ENCODE measurements at regions not wholly inside any gene's neighbourhood (a gene's known extent, or its start where the extent isn't known, plus 50 kb on each side); places are given as distances from the start of the nearest gene placed in this dataset.

GRCh38 chr2:234821946-234822475, 129.8 kb upstream of the SH3BP4 start:
- Histone ChIP-seq H3K4me3 (ENCODE audit: low read length in 2 of 2) (no peak overlapping the region), H3K9ac (ENCODE audit: low read length in 2 of 2) (no peak overlapping the region), H3K27me3 (ENCODE audit: control insufficient read depth in 1 of 2, insufficient read depth in 2 of 2, low read length in 2 of 2) (no peaks in the 10 kb centered on the region), H3K36me3 (ENCODE audit: control insufficient read depth in 2 of 2, insufficient read depth in 2 of 2, low read length in 2 of 2) (no peaks in the 10 kb centered on the region), H3K27ac (ENCODE audit: low read length) (no peak overlapping the region), H3K9me3 (ENCODE audit: control insufficient read depth in 2 of 2, low read length in 2 of 2) (no peaks in the 10 kb centered on the region), H3K4me1 (ENCODE audit: control insufficient read depth, insufficient read depth, low read length) (no peaks in the 10 kb centered on the region)

- H3K9ac ChIP-seq (ENCODE audit: low read length in 2 of 2): no peak overlapping the region
- H3K9me3 ChIP-seq (ENCODE audit: control insufficient read depth in 2 of 2, low read length in 2 of 2): no peaks in the 10 kb centered on the region
- no peaks in the 10 kb centered on the region for H3K4me1 ChIP-seq (ENCODE audit: control insufficient read depth, insufficient read depth, low read length)
- H3K27ac ChIP-seq (ENCODE audit: low read length): no peak overlapping the region
- H3K27me3 ChIP-seq (ENCODE audit: control insufficient read depth in 1 of 2, insufficient read depth in 2 of 2, low read length in 2 of 2): no peaks in the 10 kb centered on the region
- H3K36me3 ChIP-seq (ENCODE audit: control insufficient read depth in 2 of 2, insufficient read depth in 2 of 2, low read length in 2 of 2): no peaks in the 10 kb centered on the region
- no peak overlapping the region for H3K4me3 ChIP-seq (ENCODE audit: low read length in 2 of 2)
Observed at GRCh38 chr2:234818937-234819336, 132.9 kb upstream of the SH3BP4 start.

GRCh38 chr2:234816491-234816890, 135.3 kb upstream of the SH3BP4 start:
- Histone ChIP-seq H3K4me3 (ENCODE audit: low read length in 2 of 2) (no peak overlapping the region), H3K27ac (ENCODE audit: low read length) (no peak overlapping the region), H3K4me1 (ENCODE audit: control insufficient read depth, insufficient read depth, low read length) (no peaks in the 10 kb centered on the region), H3K9me3 (ENCODE audit: control insufficient read depth in 2 of 2, low read length in 2 of 2) (no peaks in the 10 kb centered on the region), H3K36me3 (ENCODE audit: control insufficient read depth in 2 of 2, insufficient read depth in 2 of 2, low read length in 2 of 2) (no peaks in the 10 kb centered on the region), H3K9ac (ENCODE audit: low read length in 2 of 2) (no peak overlapping the region), H3K27me3 (ENCODE audit: control insufficient read depth in 1 of 2, insufficient read depth in 2 of 2, low read length in 2 of 2) (no peaks in the 10 kb centered on the region)

GRCh38 chr2:234816056-234816455, 135.8 kb upstream of the SH3BP4 start:
- no peaks in the 10 kb centered on the region for H3K9me3 ChIP-seq (ENCODE audit: control insufficient read depth in 2 of 2, low read length in 2 of 2)
- no peaks in the 10 kb centered on the region for H3K36me3 ChIP-seq (ENCODE audit: control insufficient read depth in 2 of 2, insufficient read depth in 2 of 2, low read length in 2 of 2)
- H3K9ac ChIP-seq (ENCODE audit: low read length in 2 of 2): no peak overlapping the region
- H3K27me3 ChIP-seq (ENCODE audit: control insufficient read depth in 1 of 2, insufficient read depth in 2 of 2, low read length in 2 of 2): no peaks in the 10 kb centered on the region
- no peak overlapping the region for H3K27ac ChIP-seq (ENCODE audit: low read length)
- no peak overlapping the region for H3K4me3 ChIP-seq (ENCODE audit: low read length in 2 of 2)
- H3K4me1 ChIP-seq (ENCODE audit: control insufficient read depth, insufficient read depth, low read length): no peaks in the 10 kb centered on the region

GRCh38 chr2:234814374-234814773, 137.4 kb upstream of the SH3BP4 start:
- no peaks in the 10 kb centered on the region for H3K36me3 ChIP-seq (ENCODE audit: control insufficient read depth in 2 of 2, insufficient read depth in 2 of 2, low read length in 2 of 2)
- H3K4me1 ChIP-seq (ENCODE audit: control insufficient read depth, insufficient read depth, low read length): no peaks in the 10 kb centered on the region
- H3K4me3 ChIP-seq (ENCODE audit: low read length in 2 of 2): no peak overlapping the region
- no peaks in the 10 kb centered on the region for H3K27me3 ChIP-seq (ENCODE audit: control insufficient read depth in 1 of 2, insufficient read depth in 2 of 2, low read length in 2 of 2)
- no peak overlapping the region for H3K27ac ChIP-seq (ENCODE audit: low read length)
- H3K9ac ChIP-seq (ENCODE audit: low read length in 2 of 2): no peak overlapping the region
- no peaks in the 10 kb centered on the region for H3K9me3 ChIP-seq (ENCODE audit: control insufficient read depth in 2 of 2, low read length in 2 of 2)

GRCh38 chr2:234812851-234813250, 139.0 kb upstream of the SH3BP4 start:
- H3K4me1 ChIP-seq (ENCODE audit: control insufficient read depth, insufficient read depth, low read length): no peaks in the 10 kb centered on the region
- no peak overlapping the region for H3K9ac ChIP-seq (ENCODE audit: low read length in 2 of 2)
- H3K27ac ChIP-seq (ENCODE audit: low read length): no peak overlapping the region

GRCh38 chr2:234808907-234809306, 142.9 kb upstream of the SH3BP4 start:
- no peaks in the 10 kb centered on the region for H3K27me3 ChIP-seq (ENCODE audit: control insufficient read depth in 1 of 2, insufficient read depth in 2 of 2, low read length in 2 of 2)
- no peaks in the 10 kb centered on the region for H3K4me1 ChIP-seq (ENCODE audit: control insufficient read depth, insufficient read depth, low read length)
- H3K9ac ChIP-seq (ENCODE audit: low read length in 2 of 2): no peak overlapping the region
- no peak overlapping the region for H3K27ac ChIP-seq (ENCODE audit: low read length)
- H3K4me3 ChIP-seq (ENCODE audit: low read length in 2 of 2): no peak overlapping the region
- no peaks in the 10 kb centered on the region for H3K36me3 ChIP-seq (ENCODE audit: control insufficient read depth in 2 of 2, insufficient read depth in 2 of 2, low read length in 2 of 2)
- H3K9me3 ChIP-seq (ENCODE audit: control insufficient read depth in 2 of 2, low read length in 2 of 2): no peaks in the 10 kb centered on the region

More at GRCh38 chr2:234812851-234813250, 139.0 kb upstream of the SH3BP4 start:
- Histone ChIP-seq H3K9me3 (ENCODE audit: control insufficient read depth in 2 of 2, low read length in 2 of 2) (no peaks in the 10 kb centered on the region), H3K4me3 (ENCODE audit: low read length in 2 of 2) (no peak overlapping the region), H3K27me3 (ENCODE audit: control insufficient read depth in 1 of 2, insufficient read depth in 2 of 2, low read length in 2 of 2) (no peaks in the 10 kb centered on the region), H3K36me3 (ENCODE audit: control insufficient read depth in 2 of 2, insufficient read depth in 2 of 2, low read length in 2 of 2) (no peaks in the 10 kb centered on the region)

- Histone ChIP-seq H3K36me3 (ENCODE audit: control insufficient read depth in 2 of 2, insufficient read depth in 2 of 2, low read length in 2 of 2) (no peaks in the 10 kb centered on the region), H3K9me3 (ENCODE audit: control insufficient read depth in 2 of 2, low read length in 2 of 2) (peaks cover 0 to 2% of the 10 kb centered on the region in 2 donors), H3K27ac (ENCODE audit: low read length) (no peak overlapping the region), H3K9ac (ENCODE audit: low read length in 2 of 2) (no peak overlapping the region), H3K4me1 (ENCODE audit: control insufficient read depth, insufficient read depth, low read length) (no peaks in the 10 kb centered on the region), H3K4me3 (ENCODE audit: low read length in 2 of 2) (no peak overlapping the region), H3K27me3 (ENCODE audit: control insufficient read depth in 1 of 2, insufficient read depth in 2 of 2, low read length in 2 of 2) (no peaks in the 10 kb centered on the region)
Observed at GRCh38 chr2:234806818-234807217, 145.0 kb upstream of the SH3BP4 start.

- Histone ChIP-seq H3K27me3 (ENCODE audit: control insufficient read depth in 1 of 2, insufficient read depth in 2 of 2, low read length in 2 of 2) (no peaks in the 10 kb centered on the region), H3K4me3 (ENCODE audit: low read length in 2 of 2) (no peak overlapping the region), H3K9ac (ENCODE audit: low read length in 2 of 2) (no peak overlapping the region), H3K27ac (ENCODE audit: low read length) (no peak overlapping the region), H3K4me1 (ENCODE audit: control insufficient read depth, insufficient read depth, low read length) (no peaks in the 10 kb centered on the region), H3K36me3 (ENCODE audit: control insufficient read depth in 2 of 2, insufficient read depth in 2 of 2, low read length in 2 of 2) (no peaks in the 10 kb centered on the region), H3K9me3 (ENCODE audit: control insufficient read depth in 2 of 2, low read length in 2 of 2) (peaks cover 0 to 2% of the 10 kb centered on the region in 2 donors)
Observed at GRCh38 chr2:234805836-234806235, 146.0 kb upstream of the SH3BP4 start.

GRCh38 chr2:234804704-234805103, 147.1 kb upstream of the SH3BP4 start:
- no peaks in the 10 kb centered on the region for H3K36me3 ChIP-seq (ENCODE audit: control insufficient read depth in 2 of 2, insufficient read depth in 2 of 2, low read length in 2 of 2)

GRCh38 chr2:234802845-234803171, 149.0 kb upstream of the SH3BP4 start:
- Histone ChIP-seq H3K9ac (ENCODE audit: low read length in 2 of 2) (no peak overlapping the region), H3K9me3 (ENCODE audit: control insufficient read depth in 2 of 2, low read length in 2 of 2) (peaks cover 0 to 2% of the 10 kb centered on the region in 2 donors), H3K4me1 (ENCODE audit: control insufficient read depth, insufficient read depth, low read length) (no peaks in the 10 kb centered on the region), H3K27ac (ENCODE audit: low read length) (no peak overlapping the region), H3K4me3 (ENCODE audit: low read length in 2 of 2) (no peak overlapping the region), H3K36me3 (ENCODE audit: control insufficient read depth in 2 of 2, insufficient read depth in 2 of 2, low read length in 2 of 2) (no peaks in the 10 kb centered on the region), H3K27me3 (ENCODE audit: control insufficient read depth in 1 of 2, insufficient read depth in 2 of 2, low read length in 2 of 2) (peaks cover 0 to 3% of the 10 kb centered on the region in 2 donors)

More at GRCh38 chr2:234804704-234805103, 147.1 kb upstream of the SH3BP4 start:
- H3K4me1 ChIP-seq (ENCODE audit: control insufficient read depth, insufficient read depth, low read length): no peaks in the 10 kb centered on the region
- H3K27me3 ChIP-seq (ENCODE audit: control insufficient read depth in 1 of 2, insufficient read depth in 2 of 2, low read length in 2 of 2): peaks cover 0 to 3% of the 10 kb centered on the region in 2 donors
- no peak overlapping the region for H3K27ac ChIP-seq (ENCODE audit: low read length)
- peaks cover 0 to 2% of the 10 kb centered on the region in 2 donors for H3K9me3 ChIP-seq (ENCODE audit: control insufficient read depth in 2 of 2, low read length in 2 of 2)
- no peak overlapping the region for H3K9ac ChIP-seq (ENCODE audit: low read length in 2 of 2)
- no peak overlapping the region for H3K4me3 ChIP-seq (ENCODE audit: low read length in 2 of 2)

Data from stomach smooth muscle (tissue), 2 donors.